PC-9 (cell line): ENCODE measurements at regions not wholly inside any gene's neighbourhood (a gene's known extent, or its start where the extent isn't known, plus 50 kb on each side); places are given as distances from the start of the nearest gene placed in this dataset.

Source experiments
- CTCF ChIP-seq: fragments of 200-600 bp; sonication (generic); conservative IDR thresholded peaks from 2 replicates; pipeline ENCODE4 v1.6.1; 2017; ENCODE audit warnings: mixed run types, antibody characterized with exemption, mild to moderate bottlenecking, moderate library complexity
- EZH2 ChIP-seq: fragments of 200-600 bp; sonication (generic); IDR thresholded peaks from 2 replicates; pipeline ENCODE4 v1.8.0; 2017; ENCODE audit warnings: antibody characterized with exemption, low read depth

DNA sequence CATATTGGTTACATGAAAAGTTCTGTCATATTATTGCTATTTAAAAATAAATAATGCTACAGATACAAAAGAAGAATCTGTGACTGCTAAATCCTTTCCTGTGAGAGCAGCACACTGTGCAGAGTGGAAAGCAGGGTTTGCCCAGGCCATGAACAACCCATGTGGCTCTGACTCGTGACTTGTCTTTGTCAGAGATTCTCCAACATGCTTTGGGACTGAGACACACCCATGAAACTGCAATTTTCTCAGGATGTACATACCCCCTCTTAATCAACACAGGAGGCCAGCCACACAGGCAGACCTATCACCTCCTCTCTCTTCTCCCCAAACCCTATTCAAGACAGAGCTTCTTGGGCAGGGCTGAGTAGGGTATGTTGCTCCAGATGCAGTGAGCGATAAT, 96.8 kb upstream of the NTF3 start:
- no peak for TF ChIP-seq EZH2
- no peak for TF ChIP-seq CTCF
